ENCODE measurements at regions not wholly inside any gene's neighbourhood (a gene's known extent, or its start where the extent isn't known, plus 50 kb on each side); places are given as distances from the start of the nearest gene placed in this dataset.

GRCh38 chr3:132777171-132777570 is 55.0 kb upstream of the NPHP3 start:
- no peaks in the 10 kb centered on the region for H3K27me3 ChIP-seq
- WGBS (ENCODE audit: low lambda C conversion rate, missing lambda C conversion rate): 71% methylated on average over 3 of the region's 3 CpGs
- no peaks in the 10 kb centered on the region for H3K4me1 ChIP-seq (ENCODE audit: insufficient read depth)

GRCh38 chr3:132773071-132773619 is 50.9 kb upstream of the NPHP3 start:
- Histone ChIP-seq H3K79me2 (no peaks in the 10 kb centered on the region), H3K9me3 (ENCODE audit: low read depth) (no peaks in the 10 kb centered on the region), H3K4me2 (no peak overlapping the region), H2AFZ (no peak overlapping the region), H3K4me3 (no peak overlapping the region), H3K9me2 (replicated peaks; ENCODE audit: insufficient read depth) (no peaks in the 10 kb centered on the region), H3K36me3 (replicated peaks; ENCODE audit: insufficient read depth, low read depth) (no peaks in the 10 kb centered on the region), H3K27me3 (no peaks in the 10 kb centered on the region), H4K20me1 (ENCODE audit: insufficient read depth, poor library complexity, severe bottlenecking) (no peaks in the 10 kb centered on the region), H3K4me1 (ENCODE audit: insufficient read depth) (no peaks in the 10 kb centered on the region), H3K27ac (no peak overlapping the region)
- WGBS (ENCODE audit: low lambda C conversion rate, missing lambda C conversion rate): 79% methylated on average over 2 of the region's 2 CpGs
- no peak for DNase-seq (ENCODE audit: low spot score)
- no peak for TF ChIP-seq EZH2phosphoT487 (IDR thresholded peaks at IDR 0.05; ENCODE audit: low read depth, severe bottlenecking, unreplicated experiment)
- no peak for TF ChIP-seq CTCF (IDR thresholded peaks at IDR 0.05; ENCODE audit: poor library complexity)
- no peak for TF ChIP-seq EZH2 (IDR thresholded peaks at IDR 0.05; ENCODE audit: borderline replicate concordance)

More at GRCh38 chr3:132777171-132777570, 55.0 kb upstream of the NPHP3 start:
- Histone ChIP-seq H2AFZ (no peak overlapping the region), H3K79me2 (no peaks in the 10 kb centered on the region), H3K27ac (no peak overlapping the region), H3K9me3 (ENCODE audit: low read depth) (no peaks in the 10 kb centered on the region), H4K20me1 (ENCODE audit: insufficient read depth, poor library complexity, severe bottlenecking) (no peaks in the 10 kb centered on the region), H3K36me3 (replicated peaks; ENCODE audit: insufficient read depth, low read depth) (no peaks in the 10 kb centered on the region), H3K4me3 (no peak overlapping the region), H3K9me2 (replicated peaks; ENCODE audit: insufficient read depth) (no peaks in the 10 kb centered on the region), H3K4me2 (no peak overlapping the region)
- no peak for DNase-seq (ENCODE audit: low spot score)
- TF ChIP-seq CTCF (IDR thresholded peaks at IDR 0.05; ENCODE audit: poor library complexity) (no peak), EZH2phosphoT487 (IDR thresholded peaks at IDR 0.05; ENCODE audit: low read depth, severe bottlenecking, unreplicated experiment) (no peak), EZH2 (IDR thresholded peaks at IDR 0.05; ENCODE audit: borderline replicate concordance) (no peak)

- Histone ChIP-seq H3K9me3 (ENCODE audit: low read depth) (no peaks in the 10 kb centered on the region), H3K27ac (no peak overlapping the region), H3K4me3 (no peak overlapping the region), H3K4me1 (ENCODE audit: insufficient read depth) (no peaks in the 10 kb centered on the region), H3K27me3 (no peaks in the 10 kb centered on the region), H3K79me2 (no peaks in the 10 kb centered on the region), H4K20me1 (ENCODE audit: insufficient read depth, poor library complexity, severe bottlenecking) (no peaks in the 10 kb centered on the region), H2AFZ (no peak overlapping the region), H3K9me2 (replicated peaks; ENCODE audit: insufficient read depth) (no peaks in the 10 kb centered on the region), H3K4me2 (no peak overlapping the region), H3K36me3 (replicated peaks; ENCODE audit: insufficient read depth, low read depth) (no peaks in the 10 kb centered on the region)
- no peak for DNase-seq (ENCODE audit: low spot score)
- TF ChIP-seq CTCF (IDR thresholded peaks at IDR 0.05; ENCODE audit: poor library complexity) (no peak), EZH2 (IDR thresholded peaks at IDR 0.05; ENCODE audit: borderline replicate concordance) (no peak)
Measured at GRCh38 chr3:132772252-132772651, 50.0 kb upstream of the NPHP3 start.

All from hepatocyte (in vitro differentiated cells).